Stomach (tissue), 8 donors: ENCODE measurements at regions not wholly inside any gene's neighbourhood (a gene's known extent, or its start where the extent isn't known, plus 50 kb on each side); places are given as distances from the start of the nearest gene placed in this dataset.

Experiments
- DNase-seq, 2 donors: peaks; one replicate each; pipeline versions ENCODE4 v3.0.0 to v3.0.0-alpha.2; 2013 to 2019
- H3K27ac ChIP-seq, 5 donors: fragments of 200-600 bp in 4 of 5; sonication (generic) in 4 of 5; one replicate each; pipeline ENCODE4 v1.5.1; 2013 to 2019; ENCODE audit warnings: mild to moderate bottlenecking in 1 of 5, moderate library complexity in 1 of 5
- H3K27me3 ChIP-seq, 3 donors: fragments of 200-600 bp; sonication (generic); one replicate each; pipeline ENCODE4 v1.5.1; 2017 to 2019; ENCODE audit warnings: mixed run types in 1 of 3
- H3K36me3 ChIP-seq, 4 donors: fragments of 200-600 bp; sonication (generic); 1 replicate in 3 of 4; 2 replicates in 1 of 4; pipeline ENCODE4 v1.5.1; 2016 to 2019
- H3K4me1 ChIP-seq, 4 donors: fragments of 200-600 bp; sonication (generic); one replicate each; pipeline ENCODE4 v1.5.1; 2016 to 2019
- H3K4me3 ChIP-seq, 4 donors: fragments of 200-600 bp; sonication (generic) in 3 of 4; one replicate each; pipeline ENCODE4 v1.5.1; 2016 to 2019; ENCODE audit warnings: mild to moderate bottlenecking in 1 of 4
- H3K9me3 ChIP-seq, 4 donors: fragments of 200-600 bp; sonication (generic); one replicate each; pipeline ENCODE4 v1.5.1; 2016 to 2019
- CTCF ChIP-seq, 7 experiments: fragments of 450-650 bp in 4 of 7; fragments of 200-600 bp in 3 of 7; sonication (generic) in 3 of 7; IDR thresholded peaks; one replicate each; pipeline ENCODE4 v1.5.1; 2016 to 2019; ENCODE audit warnings: antibody characterized with exemption in 7 of 7, control low read depth in 2 of 7, mild to moderate bottlenecking in 1 of 7
- EP300 ChIP-seq: sonication (generic); formaldehyde crosslinking; IDR thresholded peaks from one replicate; pipeline ENCODE4 v1.6.1; 2017; ENCODE audit warnings: antibody characterized with exemption
- POLR2A ChIP-seq, 4 donors: fragments of 450-650 bp; IDR thresholded peaks; one replicate each; pipeline ENCODE4 v1.6.1; 2016; ENCODE audit warnings: antibody characterized with exemption in 4 of 4, control low read depth in 2 of 4, mild to moderate bottlenecking in 1 of 4, moderate library complexity in 1 of 4
- POLR2AphosphoS5 ChIP-seq, 3 donors: sonication (generic); formaldehyde crosslinking; IDR thresholded peaks; one replicate each; pipeline ENCODE4 v1.6.1; 2016; ENCODE audit warnings: antibody characterized with exemption in 3 of 3
- WGBS, 5 donors: extraction: QIAGEN DNeasy Blood & Tissue Kit in 3 of 5; methylation state at CpG; one replicate each; pipeline versions ENCODE4 v1.1.5 to v1.1.7; 2013 to 2018; 5-methylcytosine and 5-hydroxymethylcytosine counted together
- intact Hi-C: fragments of 100-400 bp; cut with DNase I; formaldehyde crosslinking; loops from one replicate; pipeline ENCODE4 v1.15.1; 2023; ENCODE audit warnings: low total_unique reads
- donor health status: healthy with polysubstance abuse.
- donor health status: Bipolar disorder and iron deficiency.
- donor health status: healthy.

GRCh38 chr14:84282618-84283017, 1247.3 kb upstream of the FLRT2 start:
- TF ChIP-seq POLR2AphosphoS5 (IDR thresholded peaks at IDR 0.05) (no peak), POLR2A (IDR thresholded peaks at IDR 0.05) (no peak), EP300 (no peak), CTCF (IDR thresholded peaks at IDR 0.05) (no peak)
- intact Hi-C loops: no loop called here

GRCh38 chr14:84288781-84289180, 1241.2 kb upstream of the FLRT2 start:
- Histone ChIP-seq H3K36me3 (no peaks in the 10 kb centered on the region), H3K4me1 (no peaks in the 10 kb centered on the region), H3K27me3 (no peaks in the 10 kb centered on the region), H3K4me3 (no peak overlapping the region), H3K9me3 (no peaks in the 10 kb centered on the region), H3K27ac (no peak overlapping the region)
- TF ChIP-seq EP300 (no peak), POLR2AphosphoS5 (IDR thresholded peaks at IDR 0.05) (no peak), POLR2A (IDR thresholded peaks at IDR 0.05) (no peak), CTCF (IDR thresholded peaks at IDR 0.05) (no peak)
- intact Hi-C loops: no loop called here
- 55 to 89% (median 78%) methylated on average over 2 of the region's 2 CpGs for WGBS, 5 donors
- no peak for DNase-seq

More at GRCh38 chr14:84282618-84283017, 1247.3 kb upstream of the FLRT2 start:
- Histone ChIP-seq H3K4me3 (no peak overlapping the region), H3K4me1 (no peaks in the 10 kb centered on the region), H3K9me3 (no peaks in the 10 kb centered on the region), H3K27ac (no peak overlapping the region), H3K27me3 (no peaks in the 10 kb centered on the region), H3K36me3 (no peaks in the 10 kb centered on the region)
- 72 to 95% (median 89%) methylated on average over 2 of the region's 2 CpGs for WGBS, 5 donors
- no peak for DNase-seq

- 31 to 47% (median 46%) methylated on average over 1 of the region's 1 CpG for WGBS, 5 donors
- peaks cover 0 to 14% (median 2%) of the 10 kb centered on the region in 4 donors for H3K9me3 ChIP-seq
- DNase-seq: no peak
- no peak overlapping the region for H3K27ac ChIP-seq
- H3K4me1 ChIP-seq: peaks cover 0 to 7% (median 0%) of the 10 kb centered on the region in 4 donors
- H3K36me3 ChIP-seq: no peaks in the 10 kb centered on the region
- intact Hi-C loops: no loop called here
- no peaks in the 10 kb centered on the region for H3K27me3 ChIP-seq
- H3K4me3 ChIP-seq: no peak overlapping the region
- no peak for TF ChIP-seq POLR2AphosphoS5 (IDR thresholded peaks at IDR 0.05)
- TF ChIP-seq POLR2A (IDR thresholded peaks at IDR 0.05): no peak
- TF ChIP-seq CTCF (IDR thresholded peaks at IDR 0.05): no peak
- no peak for TF ChIP-seq EP300
Measured at GRCh38 chr14:84298663-84299195, 1231.2 kb upstream of the FLRT2 start.

GRCh38 chr14:84303140-84303539, 1226.8 kb upstream of the FLRT2 start:
- intact Hi-C loops: no loop called here
- TF ChIP-seq POLR2A (IDR thresholded peaks at IDR 0.05): no peak
- TF ChIP-seq CTCF (IDR thresholded peaks at IDR 0.05): no peak
- no peak for TF ChIP-seq EP300
- no peak for TF ChIP-seq POLR2AphosphoS5 (IDR thresholded peaks at IDR 0.05)
- H3K27ac ChIP-seq: no peak overlapping the region

More at GRCh38 chr14:84303140-84303539, 1226.8 kb upstream of the FLRT2 start:
- Histone ChIP-seq H3K27me3 (no peaks in the 10 kb centered on the region), H3K4me1 (peaks cover 0 to 7% (median 0%) of the 10 kb centered on the region in 4 donors), H3K9me3 (peaks cover 0 to 38% (median 18%) of the 10 kb centered on the region in 4 donors), H3K36me3 (no peaks in the 10 kb centered on the region), H3K4me3 (no peak overlapping the region)
- 89 to 96% (median 94%) methylated on average over 6 to 7 of the region's 7 CpGs for WGBS, 5 donors
- DNase-seq: no peak
